Esophagus muscularis mucosa (tissue), 3 donors: ENCODE measurements at regions not wholly inside any gene's neighbourhood (a gene's known extent, or its start where the extent isn't known, plus 50 kb on each side); places are given as distances from the start of the nearest gene placed in this dataset.

ENCODE experiments used
- POLR2AphosphoS5 ChIP-seq, 2 donors: sonication (generic); formaldehyde crosslinking; IDR thresholded peaks; one replicate each; pipeline ENCODE4 v1.6.1; 2017; ENCODE audit warnings: antibody characterized with exemption in 2 of 2
- TF ChIP-seq, protein P1 (sequence below), 3 experiments: fragments of 200-600 bp in 2 of 3; fragments of 450-650 bp in 1 of 3; sonication (generic) in 2 of 3; IDR thresholded peaks; one replicate each; pipeline ENCODE4 v1.5.1; 2017 to 2019; ENCODE audit warnings: antibody characterized with exemption in 3 of 3, mild to moderate bottlenecking in 2 of 3, moderate library complexity in 1 of 3

- TF ChIP-seq, protein P1, sequence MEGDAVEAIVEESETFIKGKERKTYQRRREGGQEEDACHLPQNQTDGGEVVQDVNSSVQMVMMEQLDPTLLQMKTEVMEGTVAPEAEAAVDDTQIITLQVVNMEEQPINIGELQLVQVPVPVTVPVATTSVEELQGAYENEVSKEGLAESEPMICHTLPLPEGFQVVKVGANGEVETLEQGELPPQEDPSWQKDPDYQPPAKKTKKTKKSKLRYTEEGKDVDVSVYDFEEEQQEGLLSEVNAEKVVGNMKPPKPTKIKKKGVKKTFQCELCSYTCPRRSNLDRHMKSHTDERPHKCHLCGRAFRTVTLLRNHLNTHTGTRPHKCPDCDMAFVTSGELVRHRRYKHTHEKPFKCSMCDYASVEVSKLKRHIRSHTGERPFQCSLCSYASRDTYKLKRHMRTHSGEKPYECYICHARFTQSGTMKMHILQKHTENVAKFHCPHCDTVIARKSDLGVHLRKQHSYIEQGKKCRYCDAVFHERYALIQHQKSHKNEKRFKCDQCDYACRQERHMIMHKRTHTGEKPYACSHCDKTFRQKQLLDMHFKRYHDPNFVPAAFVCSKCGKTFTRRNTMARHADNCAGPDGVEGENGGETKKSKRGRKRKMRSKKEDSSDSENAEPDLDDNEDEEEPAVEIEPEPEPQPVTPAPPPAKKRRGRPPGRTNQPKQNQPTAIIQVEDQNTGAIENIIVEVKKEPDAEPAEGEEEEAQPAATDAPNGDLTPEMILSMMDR (IDR thresholded peaks at IDR 0.05) = no peak
- TF ChIP-seq POLR2AphosphoS5 (IDR thresholded peaks at IDR 0.05) = no peak
Measured at GRCh38 chr5:167902298-167902697, 389.1 kb upstream of the WWC1 start.
